ENCODE measurements at regions not wholly inside any gene's neighbourhood (a gene's known extent, or its start where the extent isn't known, plus 50 kb on each side); places are given as distances from the start of the nearest gene placed in this dataset.

DNA sequence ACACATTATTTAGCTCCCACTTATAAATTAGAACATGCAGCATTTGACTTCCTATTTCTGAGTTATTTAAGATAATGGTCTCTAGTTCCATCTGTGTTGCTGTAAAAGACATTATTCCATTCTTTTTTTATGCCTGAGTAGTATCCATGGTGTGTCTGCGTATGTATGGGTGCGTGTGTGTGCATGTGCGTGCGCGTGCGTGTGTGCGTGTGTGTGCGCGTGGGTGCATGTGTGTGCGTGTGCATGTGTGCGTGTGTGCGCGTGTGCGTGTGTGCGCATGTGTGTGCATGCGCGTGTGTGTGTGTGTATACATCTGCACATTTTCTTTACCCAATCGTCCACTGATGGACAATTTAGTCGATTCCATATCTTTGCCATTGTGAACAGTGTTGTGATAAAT lies 479.4 kb upstream of the TMEM132C start:
- H3K4me3 ChIP-seq (ENCODE audit: low read depth, low read length) = no peak overlapping the region
- TF ChIP-seq, protein P1, sequence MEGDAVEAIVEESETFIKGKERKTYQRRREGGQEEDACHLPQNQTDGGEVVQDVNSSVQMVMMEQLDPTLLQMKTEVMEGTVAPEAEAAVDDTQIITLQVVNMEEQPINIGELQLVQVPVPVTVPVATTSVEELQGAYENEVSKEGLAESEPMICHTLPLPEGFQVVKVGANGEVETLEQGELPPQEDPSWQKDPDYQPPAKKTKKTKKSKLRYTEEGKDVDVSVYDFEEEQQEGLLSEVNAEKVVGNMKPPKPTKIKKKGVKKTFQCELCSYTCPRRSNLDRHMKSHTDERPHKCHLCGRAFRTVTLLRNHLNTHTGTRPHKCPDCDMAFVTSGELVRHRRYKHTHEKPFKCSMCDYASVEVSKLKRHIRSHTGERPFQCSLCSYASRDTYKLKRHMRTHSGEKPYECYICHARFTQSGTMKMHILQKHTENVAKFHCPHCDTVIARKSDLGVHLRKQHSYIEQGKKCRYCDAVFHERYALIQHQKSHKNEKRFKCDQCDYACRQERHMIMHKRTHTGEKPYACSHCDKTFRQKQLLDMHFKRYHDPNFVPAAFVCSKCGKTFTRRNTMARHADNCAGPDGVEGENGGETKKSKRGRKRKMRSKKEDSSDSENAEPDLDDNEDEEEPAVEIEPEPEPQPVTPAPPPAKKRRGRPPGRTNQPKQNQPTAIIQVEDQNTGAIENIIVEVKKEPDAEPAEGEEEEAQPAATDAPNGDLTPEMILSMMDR (IDR thresholded peaks at IDR 0.05; ENCODE audit: borderline replicate concordance, insufficient read depth, low read depth, low read length) = no peak

DNA sequence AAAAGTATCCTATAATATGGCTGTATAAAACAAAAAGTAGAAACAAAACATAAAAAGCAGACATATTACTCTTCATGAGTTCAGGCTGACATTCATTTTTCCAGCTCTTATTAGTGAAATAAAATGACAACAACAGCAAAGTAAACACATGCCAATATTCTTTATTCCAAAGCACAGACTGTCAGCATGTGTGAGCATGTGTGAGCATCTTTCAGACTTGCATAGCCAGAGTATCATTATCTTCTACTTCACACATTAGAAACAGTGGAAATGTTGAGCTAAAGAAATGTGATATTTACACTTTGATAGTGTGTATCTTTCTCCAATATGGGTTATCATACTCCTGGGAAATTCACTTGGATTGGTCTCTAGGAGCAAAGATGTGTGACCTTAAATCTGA lies 476.6 kb upstream of the TMEM132C start:
- no peak overlapping the region for H3K4me3 ChIP-seq (ENCODE audit: low read depth, low read length)

DNA sequence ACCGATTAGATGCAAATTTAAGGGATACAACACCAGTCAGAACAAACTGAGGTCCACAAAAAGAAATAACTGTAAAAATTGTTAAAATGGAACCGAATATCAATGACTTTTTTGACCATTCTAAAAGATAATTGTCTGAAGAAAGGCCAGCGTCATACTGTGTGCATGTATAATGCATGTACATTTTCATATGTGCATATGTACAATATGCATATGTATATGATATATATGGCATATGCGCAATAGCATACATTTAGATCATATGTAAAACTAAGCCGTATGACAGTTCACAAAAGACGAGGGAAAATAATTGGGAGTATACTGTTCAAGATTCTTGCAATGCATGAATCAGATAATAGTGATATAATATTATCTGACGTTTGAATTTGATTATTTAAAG lies 475.8 kb upstream of the TMEM132C start:
- TF ChIP-seq, protein P1 (IDR thresholded peaks at IDR 0.05; ENCODE audit: borderline replicate concordance, insufficient read depth, low read depth, low read length) = no peak
- no peak overlapping the region for H3K4me3 ChIP-seq (ENCODE audit: low read depth, low read length)

More for the DNA sequence above, 476.6 kb upstream of the TMEM132C start:
- TF ChIP-seq, protein P1 (IDR thresholded peaks at IDR 0.05; ENCODE audit: borderline replicate concordance, insufficient read depth, low read depth, low read length) = no peak

DNA sequence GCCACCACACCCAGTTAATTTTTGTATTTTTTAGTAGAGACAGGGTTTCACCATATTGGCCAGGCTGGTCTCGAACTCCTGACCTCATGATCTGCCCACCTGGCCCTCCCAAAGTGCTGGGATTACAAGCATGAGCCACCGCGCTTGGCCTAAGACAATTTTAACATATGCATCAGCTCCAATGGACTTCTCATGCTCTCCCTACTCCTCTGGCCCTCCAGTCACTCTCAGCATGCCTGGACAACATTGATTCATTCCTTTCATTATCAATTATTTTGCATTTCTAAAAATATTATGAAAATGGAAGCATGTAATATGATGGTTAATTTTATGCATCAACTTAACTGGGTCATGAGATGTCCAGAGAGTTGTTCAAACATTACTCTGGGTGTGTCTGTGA lies 469.1 kb upstream of the TMEM132C start:
- H3K4me3 ChIP-seq (ENCODE audit: low read depth, low read length) = no peak overlapping the region
- TF ChIP-seq, protein P1 (IDR thresholded peaks at IDR 0.05; ENCODE audit: borderline replicate concordance, insufficient read depth, low read depth, low read length) = no peak

DNA sequence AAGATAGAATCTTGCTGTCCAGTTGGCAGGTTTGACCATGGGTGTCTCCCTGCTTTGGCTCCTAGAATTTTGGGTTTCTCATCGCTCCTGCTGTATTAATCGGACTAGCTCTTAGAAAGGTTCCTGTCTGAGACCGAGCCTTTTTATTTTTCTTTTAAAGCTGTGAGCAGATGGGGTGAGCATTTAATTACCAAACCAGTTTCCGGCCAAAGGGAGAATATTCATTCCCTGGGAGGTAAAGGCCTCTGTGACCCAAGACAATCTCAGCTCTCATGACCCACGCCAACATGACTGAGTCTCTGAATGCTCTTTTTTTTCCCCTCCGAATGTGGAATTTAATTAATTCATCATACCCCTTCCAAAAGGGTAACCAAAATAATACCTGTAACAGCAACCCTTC lies 464.7 kb upstream of the TMEM132C start:
- TF ChIP-seq, protein P1 (IDR thresholded peaks at IDR 0.05; ENCODE audit: borderline replicate concordance, insufficient read depth, low read depth, low read length) = no peak
- no peak overlapping the region for H3K4me3 ChIP-seq (ENCODE audit: low read depth, low read length)

DNA sequence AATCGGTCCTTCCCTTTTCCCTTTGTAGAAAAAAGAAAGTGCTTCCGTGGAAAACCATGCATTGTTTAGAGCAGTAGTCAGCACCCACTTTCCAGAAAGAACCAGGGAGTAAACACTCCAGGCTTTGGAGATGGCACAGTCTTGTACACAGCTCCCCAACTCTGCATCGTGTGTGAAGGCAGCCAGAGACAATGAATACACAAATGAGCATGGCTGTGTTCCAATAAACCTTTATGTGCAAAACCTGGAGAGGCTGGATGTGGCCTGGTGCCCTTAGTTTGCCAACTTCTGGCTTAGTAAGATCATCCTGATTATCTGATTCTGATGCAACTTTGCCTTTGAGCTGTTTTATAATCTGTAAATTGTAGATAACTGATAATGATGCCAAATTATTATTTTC lies 463.4 kb upstream of the TMEM132C start:
- TF ChIP-seq, protein P1 (IDR thresholded peaks at IDR 0.05; ENCODE audit: borderline replicate concordance, insufficient read depth, low read depth, low read length) = no peak
- H3K4me3 ChIP-seq (ENCODE audit: low read depth, low read length) = no peak overlapping the region

DNA sequence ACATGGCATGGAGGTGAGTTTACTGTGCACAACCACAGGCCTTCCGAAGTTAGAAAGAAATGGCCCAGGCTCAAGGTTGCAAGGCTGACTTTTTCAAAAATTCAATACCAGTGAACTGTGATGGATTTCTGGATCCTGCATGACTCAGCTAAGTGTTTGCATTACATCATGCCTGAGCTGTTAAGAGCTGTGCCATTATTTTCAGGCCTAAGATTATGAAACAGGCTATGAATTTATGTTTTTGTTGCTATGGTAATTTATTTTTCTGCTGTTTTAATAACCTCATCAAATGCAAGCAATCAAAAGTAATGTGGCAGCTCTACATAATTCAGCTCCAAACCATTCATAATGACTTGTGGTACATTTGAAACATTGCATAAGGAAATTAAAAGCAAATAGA lies 457.7 kb upstream of the TMEM132C start:
- TF ChIP-seq, protein P1 (IDR thresholded peaks at IDR 0.05; ENCODE audit: borderline replicate concordance, insufficient read depth, low read depth, low read length) = no peak
- no peak overlapping the region for H3K4me3 ChIP-seq (ENCODE audit: low read depth, low read length)

Measured in GM12875 (cell line).